Omental fat pad (tissue), 3 donors: ENCODE measurements at regions not wholly inside any gene's neighbourhood (a gene's known extent, or its start where the extent isn't known, plus 50 kb on each side); places are given as distances from the start of the nearest gene placed in this dataset.

Source experiments
- ATAC-seq: fragments of 150-250 bp; one replicate; pipeline ENCODE4 v1.9.1; 2016; ENCODE audit warnings: mild to moderate bottlenecking, moderate library complexity; ENCODE audit not compliant: low FRiP score
- DNase-seq: peaks from one replicate; pipeline ENCODE4 v3.0.0-alpha.2; 2019; ENCODE audit warnings: low spot score
- CTCF ChIP-seq, 3 donors: fragments of 450-650 bp; IDR thresholded peaks; one replicate each; pipeline ENCODE4 v1.5.1; 2016 to 2017; ENCODE audit warnings: antibody characterized with exemption in 3 of 3, mild to moderate bottlenecking in 3 of 3, moderate library complexity in 2 of 3

- TF ChIP-seq CTCF (IDR thresholded peaks at IDR 0.05), result no peak
- DNase-seq (no peak), ATAC-seq (no peak)
Measured at GRCh38 chr12:127941332-127941731, 325.6 kb upstream of the TMEM132C start.

GRCh38 chr12:127942981-127943380 is 324.0 kb upstream of the TMEM132C start:
- no peak for DNase-seq
- TF ChIP-seq CTCF (IDR thresholded peaks at IDR 0.05), result no peak
- no peak for ATAC-seq

GRCh38 chr12:127943481-127944210 is 323.3 kb upstream of the TMEM132C start:
- DNase-seq (no peak), ATAC-seq (no peak)
- no peak for TF ChIP-seq CTCF (IDR thresholded peaks at IDR 0.05)

- TF ChIP-seq CTCF (IDR thresholded peaks at IDR 0.05), result no peak
- ATAC-seq (peak; percentile 10), DNase-seq (no peak)
Measured at GRCh38 chr12:127944211-127944899, 322.6 kb upstream of the TMEM132C start.

- DNase-seq (no peak), ATAC-seq (no peak)
- no peak for TF ChIP-seq CTCF (IDR thresholded peaks at IDR 0.05)
Measured at GRCh38 chr12:127957001-127957660, 309.8 kb upstream of the TMEM132C start.

GRCh38 chr12:127962303-127962702 is 304.7 kb upstream of the TMEM132C start:
- ATAC-seq, result no peak
- DNase-seq, result no peak
- TF ChIP-seq CTCF (IDR thresholded peaks at IDR 0.05), result no peak
